Right ventricle myocardium inferior (tissue), 1 donor: ENCODE measurements at regions not wholly inside any gene's neighbourhood (a gene's known extent, or its start where the extent isn't known, plus 50 kb on each side); places are given as distances from the start of the nearest gene placed in this dataset.

ENCODE experiments used
- ATAC-seq: fragments of 200-7000 bp; cut with Tn5 transposase; one replicate; pipeline ENCODE4 v1.9.1; 2020; ENCODE audit warnings: mild to moderate bottlenecking, moderate library complexity
- DNase-seq: peaks from one replicate; pipeline ENCODE4 v3.0.0; 2021; ENCODE audit errors: missing footprints
- intact Hi-C: fragments of 100-400 bp; cut with DNase I; formaldehyde crosslinking; loops from one replicate; pipeline ENCODE4 v1.11.0; 2022
- donor health status: DM: no; HTN: yes; CAD: no; lungs with severe emphysema.

GRCh38 chr1:57947471-57947870 lies 523.6 kb upstream of the DAB1 start:
- intact Hi-C loops: no loop called here
- ATAC-seq: no peak
- no peak for DNase-seq

GRCh38 chr1:57945045-57945444 lies 521.2 kb upstream of the DAB1 start:
- intact Hi-C loops: no loop called here
- ATAC-seq (no peak), DNase-seq (no peak)

- ATAC-seq (no peak), DNase-seq (no peak)
- intact Hi-C loops: no loop called here
These were observed 519.5 kb upstream of the DAB1 start for GRCh38 chr1:57943365-57943764.

GRCh38 chr1:57934745-57935144 lies 510.9 kb upstream of the DAB1 start:
- DNase-seq (no peak), ATAC-seq (no peak)
- intact Hi-C loops: no loop called here

- intact Hi-C loops: no loop called here
- DNase-seq (no peak), ATAC-seq (no peak)
These were observed 503.1 kb upstream of the DAB1 start for GRCh38 chr1:57927003-57927402.

- no peak for ATAC-seq
- intact Hi-C loops: no loop called here
- DNase-seq: no peak
These were observed 502.2 kb upstream of the DAB1 start for GRCh38 chr1:57926025-57926552.

- intact Hi-C loops: no loop called here
- no peak for ATAC-seq
- DNase-seq: no peak
These were observed 501.4 kb upstream of the DAB1 start for GRCh38 chr1:57925226-57925625.

- ATAC-seq (no peak), DNase-seq (no peak)
- intact Hi-C loops: no loop called here
These were observed 498.3 kb upstream of the DAB1 start for GRCh38 chr1:57922130-57922529.

GRCh38 chr1:57916041-57916440 lies 492.2 kb upstream of the DAB1 start:
- ATAC-seq: no peak
- intact Hi-C loops: no loop called here
- DNase-seq: no peak

- DNase-seq (no peak), ATAC-seq (peak; percentile 57)
- intact Hi-C loops: no loop called here
These were observed 487.6 kb upstream of the DAB1 start for GRCh38 chr1:57911427-57911826.

GRCh38 chr1:57910782-57911181 lies 486.9 kb upstream of the DAB1 start:
- intact Hi-C loops: no loop called here
- DNase-seq: no peak

GRCh38 chr1:57910305-57910704 lies 486.4 kb upstream of the DAB1 start:
- DNase-seq: no peak
- intact Hi-C loops: no loop called here
- ATAC-seq: peak; percentile 39

More at GRCh38 chr1:57910782-57911181, 486.9 kb upstream of the DAB1 start:
- ATAC-seq: no peak

GRCh38 chr1:57908147-57908890 lies 484.5 kb upstream of the DAB1 start:
- ATAC-seq (no peak), DNase-seq (no peak)
- intact Hi-C loops: no loop called here

GRCh38 chr1:57901208-57901919 lies 477.5 kb upstream of the DAB1 start:
- intact Hi-C loops: no loop called here
- ATAC-seq (no peak), DNase-seq (no peak)

- intact Hi-C loops: no loop called here
- no peak for DNase-seq
- ATAC-seq: no peak
These were observed 474.7 kb upstream of the DAB1 start for GRCh38 chr1:57898531-57898930.

GRCh38 chr1:57897581-57897980 lies 473.7 kb upstream of the DAB1 start:
- ATAC-seq (no peak), DNase-seq (no peak)
- intact Hi-C loops: no loop called here

GRCh38 chr1:57894315-57894714 lies 470.5 kb upstream of the DAB1 start:
- intact Hi-C loops: no loop called here
- DNase-seq (no peak), ATAC-seq (no peak)

GRCh38 chr1:57889676-57890320 lies 465.9 kb upstream of the DAB1 start:
- no peak for ATAC-seq
- no peak for DNase-seq
- intact Hi-C loops: no loop called here

- intact Hi-C loops: no loop called here
- ATAC-seq (no peak), DNase-seq (no peak)
These were observed 464.2 kb upstream of the DAB1 start for GRCh38 chr1:57887964-57888491.

GRCh38 chr1:57886376-57886775 lies 462.5 kb upstream of the DAB1 start:
- intact Hi-C loops: no loop called here
- no peak for DNase-seq
- no peak for ATAC-seq
